Neuronal stem cell (in vitro differentiated cells): ENCODE measurements at regions not wholly inside any gene's neighbourhood (a gene's known extent, or its start where the extent isn't known, plus 50 kb on each side); places are given as distances from the start of the nearest gene placed in this dataset.

Experiments
- DNase-seq: peaks from one replicate; pipeline ENCODE4 v3.0.0-alpha.2; 2013; ENCODE audit warnings: low spot score
- H2AFZ ChIP-seq: one replicate; pipeline ENCODE4 v1.6.1; 2013; ENCODE audit warnings: mild to moderate bottlenecking, low read length, inconsistent platforms
- H2AK5ac ChIP-seq: 2 replicates; pipeline ENCODE4 v1.6.1; 2013; ENCODE audit warnings: low read depth, mild to moderate bottlenecking, inconsistent platforms, low read length, moderate library complexity, mixed read lengths
- H2BK120ac ChIP-seq: 2 replicates; pipeline ENCODE4 v1.6.1; 2013; ENCODE audit warnings: low read depth, mild to moderate bottlenecking, inconsistent platforms, low read length, moderate library complexity, mixed read lengths
- H2BK12ac ChIP-seq: one replicate; pipeline ENCODE4 v1.6.1; 2013; ENCODE audit warnings: low read length, inconsistent platforms
- H2BK15ac ChIP-seq: 2 replicates; pipeline ENCODE4 v1.6.1; 2013; ENCODE audit warnings: mild to moderate bottlenecking, low read length, inconsistent platforms, mixed read lengths
- H2BK5ac ChIP-seq: one replicate; pipeline ENCODE4 v1.6.1; 2013; ENCODE audit warnings: inconsistent platforms, mild to moderate bottlenecking, low read length, moderate library complexity
- H3K14ac ChIP-seq: one replicate; pipeline ENCODE4 v1.6.1; 2013; ENCODE audit warnings: low read length, inconsistent platforms
- H3K18ac ChIP-seq: 2 replicates; pipeline ENCODE4 v1.6.1; 2013; ENCODE audit warnings: low read length, inconsistent platforms
- H3K23ac ChIP-seq: 2 replicates; pipeline ENCODE4 v1.6.1; 2013; ENCODE audit warnings: low read depth, mild to moderate bottlenecking, mixed read lengths, low read length, inconsistent platforms; ENCODE audit not compliant: poor library complexity
- H3K27ac ChIP-seq: replicated peaks from 3 replicates; pipeline ENCODE4 v1.5.1; 2013; ENCODE audit warnings: low read length, inconsistent platforms
- H3K27me3 ChIP-seq, 3 experiments: 2 replicates each; pipeline ENCODE4 v1.6.1; 2013; ENCODE audit warnings: low read length in 3 of 3, mild to moderate bottlenecking in 2 of 3, inconsistent platforms in 1 of 3, low read depth in 1 of 3, mixed read lengths in 1 of 3, moderate library complexity in 1 of 3; ENCODE audit not compliant: control insufficient read depth in 3 of 3, insufficient read depth in 3 of 3
- H3K36me3 ChIP-seq, 2 donors: replicated peaks in 1 of 2; 2 replicates each; pipeline ENCODE4 v1.6.1; 2013; ENCODE audit warnings: low read length in 2 of 2; ENCODE audit not compliant: control insufficient read depth in 2 of 2, insufficient read depth in 2 of 2
- H3K4ac ChIP-seq: 2 replicates; pipeline ENCODE4 v1.6.1; 2013; ENCODE audit warnings: inconsistent platforms, mild to moderate bottlenecking, low read length, moderate library complexity
- H3K4me1 ChIP-seq, 2 donors: 1 replicate in 1 of 2; 2 replicates in 1 of 2; pipeline ENCODE4 v1.6.1; 2013; ENCODE audit warnings: low read length in 2 of 2, low read depth in 1 of 2; ENCODE audit not compliant: control insufficient read depth in 2 of 2, insufficient read depth in 1 of 2
- H3K4me2 ChIP-seq: one replicate; pipeline ENCODE4 v1.6.1; 2013; ENCODE audit warnings: mild to moderate bottlenecking, low read length, inconsistent platforms; ENCODE audit not compliant: insufficient read depth, poor library complexity, severe bottlenecking
- H3K4me3 ChIP-seq, 2 donors: 2 replicates each; pipeline ENCODE4 v1.5.1; 2013; ENCODE audit warnings: low read length in 2 of 2, mild to moderate bottlenecking in 2 of 2, inconsistent platforms in 1 of 2, moderate library complexity in 1 of 2
- H3K79me1 ChIP-seq: one replicate; pipeline ENCODE4 v1.6.1; 2013; ENCODE audit warnings: low read depth, mild to moderate bottlenecking, inconsistent platforms, low read length, moderate library complexity
- H3K9ac ChIP-seq: one replicate; pipeline ENCODE4 v1.6.1; 2013; ENCODE audit warnings: mild to moderate bottlenecking, low read depth, low read length, inconsistent platforms; ENCODE audit not compliant: poor library complexity
- H3K9me3 ChIP-seq, 2 donors: replicated peaks in 1 of 2; 2 replicates each; pipeline versions ENCODE3 to v1.6.1; 2013; ENCODE audit warnings: low read length in 2 of 2, mild to moderate bottlenecking in 2 of 2, inconsistent platforms in 1 of 2, low read depth in 1 of 2, mixed read lengths in 1 of 2, moderate library complexity in 1 of 2; ENCODE audit not compliant: control insufficient read depth in 2 of 2, insufficient read depth in 1 of 2
- H4K8ac ChIP-seq: one replicate; pipeline ENCODE4 v1.6.1; 2013; ENCODE audit warnings: low read depth, mild to moderate bottlenecking, inconsistent platforms, low read length, moderate library complexity
- H4K91ac ChIP-seq: one replicate; pipeline ENCODE4 v1.6.1; 2013; ENCODE audit warnings: low read length, low read depth, mild to moderate bottlenecking, inconsistent platforms; ENCODE audit not compliant: poor library complexity
- WGBS, 2 donors: extraction: QIAGEN DNeasy Blood & Tissue Kit; methylation state at CpG; one replicate each; pipeline ENCODE4 v1.1.7; 2013; ENCODE audit warnings: missing lambda C conversion rate in 2 of 2, mixed read lengths in 1 of 2; ENCODE audit not compliant: insufficient read length in 2 of 2, insufficient replicate concordance in 1 of 2; ENCODE audit errors: extremely low coverage in 2 of 2; 5-methylcytosine and 5-hydroxymethylcytosine counted together

GRCh38 chr20:12699374-12700228 is 309.2 kb upstream of the SPTLC3 start:
- H3K27ac ChIP-seq = no peak overlapping the region
- H2BK12ac ChIP-seq = no peak overlapping the region

GRCh38 chr20:12700701-12701100 is 308.1 kb upstream of the SPTLC3 start:
- no peak overlapping the region for H3K9ac ChIP-seq
- no peak overlapping the region for H2BK12ac ChIP-seq
- no peaks in the 10 kb centered on the region for H3K4me1 ChIP-seq
- no peak overlapping the region for H3K18ac ChIP-seq
- no peak overlapping the region for H3K23ac ChIP-seq
- H2BK5ac ChIP-seq = no peak overlapping the region
- no peak overlapping the region for H3K4me2 ChIP-seq
- no peak overlapping the region for H3K14ac ChIP-seq
- no peaks in the 10 kb centered on the region for H3K79me1 ChIP-seq
- H2BK15ac ChIP-seq = no peak overlapping the region
- no peak overlapping the region for H2BK120ac ChIP-seq
- no peaks in the 10 kb centered on the region for H3K27me3 ChIP-seq
- no peak overlapping the region for H4K8ac ChIP-seq
- no peak overlapping the region for H2AK5ac ChIP-seq
- DNase-seq = no peak
- H3K9me3 ChIP-seq = no peaks in the 10 kb centered on the region
- H3K4me3 ChIP-seq = no peak overlapping the region
- H2AFZ ChIP-seq = no peak overlapping the region
- WGBS, 2 donors = no CpG with 5 or more reads among the region's 9 CpGs
- H3K36me3 ChIP-seq = no peaks in the 10 kb centered on the region
- H3K27ac ChIP-seq = no peak overlapping the region
- no peak overlapping the region for H3K4ac ChIP-seq
- H4K91ac ChIP-seq = no peak overlapping the region

More at GRCh38 chr20:12699374-12700228, 309.2 kb upstream of the SPTLC3 start:
- no CpG with 5 or more reads among the region's 5 CpGs for WGBS, 2 donors
- H2BK15ac ChIP-seq = no peak overlapping the region
- no peak overlapping the region for H3K9ac ChIP-seq
- H3K4me3 ChIP-seq = no peak overlapping the region
- no peaks in the 10 kb centered on the region for H3K79me1 ChIP-seq
- no peaks in the 10 kb centered on the region for H3K4me1 ChIP-seq
- no peaks in the 10 kb centered on the region for H3K27me3 ChIP-seq
- no peak overlapping the region for H4K8ac ChIP-seq
- no peak overlapping the region for H4K91ac ChIP-seq
- H3K23ac ChIP-seq = no peak overlapping the region
- no peak overlapping the region for H2BK120ac ChIP-seq
- H3K14ac ChIP-seq = no peak overlapping the region
- no peak overlapping the region for H3K18ac ChIP-seq
- no peak overlapping the region for H2AFZ ChIP-seq
- no peaks in the 10 kb centered on the region for H3K36me3 ChIP-seq
- no peak overlapping the region for H2BK5ac ChIP-seq
- no peaks in the 10 kb centered on the region for H3K9me3 ChIP-seq
- no peak overlapping the region for H3K4ac ChIP-seq
- DNase-seq = no peak
- no peak overlapping the region for H2AK5ac ChIP-seq
- H3K4me2 ChIP-seq = no peak overlapping the region

DNA sequence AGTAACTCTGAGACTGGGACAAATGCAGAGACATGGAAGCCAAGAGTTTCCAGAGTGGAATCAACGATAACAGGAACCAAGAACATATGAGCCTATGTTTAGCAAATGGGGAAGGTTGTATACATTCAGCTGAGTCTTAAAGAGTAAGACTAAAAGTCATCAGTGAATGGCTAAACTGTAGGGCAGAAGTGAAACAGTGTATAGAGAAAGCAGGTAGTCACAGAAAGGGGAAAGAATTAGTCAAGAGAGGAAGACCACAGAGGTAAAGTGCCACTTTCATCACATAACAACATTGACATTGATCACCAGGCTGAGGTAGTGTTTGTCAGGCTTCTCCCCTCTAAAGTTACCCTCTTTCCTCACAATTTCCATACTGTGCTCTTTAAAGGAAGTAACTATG is 306.5 kb upstream of the SPTLC3 start:
- Histone ChIP-seq H2AFZ (no peak overlapping the region), H3K9ac (no peak overlapping the region), H3K27ac (no peak overlapping the region), H4K91ac (no peak overlapping the region), H3K23ac (no peak overlapping the region), H2BK5ac (no peak overlapping the region), H3K79me1 (no peaks in the 10 kb centered on the region), H3K36me3 (no peaks in the 10 kb centered on the region), H3K4ac (no peak overlapping the region), H2BK120ac (no peak overlapping the region), H3K4me3 (no peak overlapping the region), H2BK12ac (no peak overlapping the region), H3K4me1 (no peaks in the 10 kb centered on the region), H4K8ac (no peak overlapping the region), H3K27me3 (no peaks in the 10 kb centered on the region), H3K14ac (no peak overlapping the region), H2AK5ac (no peak overlapping the region), H3K4me2 (no peak overlapping the region), H3K18ac (no peak overlapping the region), H3K9me3 (no peaks in the 10 kb centered on the region), H2BK15ac (no peak overlapping the region)
- no CpG with 5 or more reads among the region's 1 CpG for WGBS, 2 donors
- DNase-seq = no peak

DNA sequence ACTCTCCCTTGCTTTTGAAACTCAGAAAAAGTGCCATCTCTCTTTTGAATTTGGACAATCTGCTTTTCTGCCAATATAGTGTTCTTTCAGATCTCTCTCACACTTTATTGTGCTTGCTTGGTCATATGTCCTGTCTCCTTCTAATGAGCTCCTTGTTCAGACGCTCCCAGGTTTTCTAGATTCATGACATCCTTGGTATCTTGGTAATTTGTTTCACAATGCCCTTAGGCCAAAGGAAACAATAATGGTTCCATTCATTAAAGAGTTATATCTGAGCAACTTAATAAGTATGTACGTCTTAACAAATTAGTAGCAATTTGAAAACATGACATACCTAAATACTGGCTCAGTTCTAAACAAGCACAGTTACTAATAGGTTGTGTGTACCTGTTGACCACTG is 293.4 kb upstream of the SPTLC3 start:
- H3K14ac ChIP-seq = no peak overlapping the region
- no peak overlapping the region for H3K23ac ChIP-seq
- H3K9ac ChIP-seq = no peak overlapping the region
- no peak overlapping the region for H2BK12ac ChIP-seq
- no peak overlapping the region for H2BK15ac ChIP-seq
- H3K27ac ChIP-seq = no peak overlapping the region
- H3K9me3 ChIP-seq = no peaks in the 10 kb centered on the region
- H3K79me1 ChIP-seq = no peaks in the 10 kb centered on the region
- no peak overlapping the region for H2BK5ac ChIP-seq
- WGBS, 2 donors = no CpG with 5 or more reads among the region's 2 CpGs
- DNase-seq = no peak
- H4K91ac ChIP-seq = no peak overlapping the region
- no peak overlapping the region for H3K4ac ChIP-seq
- no peak overlapping the region for H3K18ac ChIP-seq
- no peaks in the 10 kb centered on the region for H3K4me1 ChIP-seq
- H2AK5ac ChIP-seq = no peak overlapping the region
- H3K27me3 ChIP-seq = no peaks in the 10 kb centered on the region
- no peak overlapping the region for H2AFZ ChIP-seq
- no peak overlapping the region for H4K8ac ChIP-seq
- no peak overlapping the region for H2BK120ac ChIP-seq
- H3K4me3 ChIP-seq = no peak overlapping the region
- H3K4me2 ChIP-seq = no peak overlapping the region
- no peaks in the 10 kb centered on the region for H3K36me3 ChIP-seq
